GM19328 (cell line): ENCODE measurements at regions not wholly inside any gene's neighbourhood (a gene's known extent, or its start where the extent isn't known, plus 50 kb on each side); places are given as distances from the start of the nearest gene placed in this dataset.

ENCODE experiments used
- ATAC-seq: cut with Tn5 transposase; IDR thresholded peaks from one replicate; pipeline ENCODE4 v1.9.1; 2021; ENCODE audit warnings: mild to moderate bottlenecking, moderate library complexity; ENCODE audit not compliant: unreplicated experiment

DNA sequence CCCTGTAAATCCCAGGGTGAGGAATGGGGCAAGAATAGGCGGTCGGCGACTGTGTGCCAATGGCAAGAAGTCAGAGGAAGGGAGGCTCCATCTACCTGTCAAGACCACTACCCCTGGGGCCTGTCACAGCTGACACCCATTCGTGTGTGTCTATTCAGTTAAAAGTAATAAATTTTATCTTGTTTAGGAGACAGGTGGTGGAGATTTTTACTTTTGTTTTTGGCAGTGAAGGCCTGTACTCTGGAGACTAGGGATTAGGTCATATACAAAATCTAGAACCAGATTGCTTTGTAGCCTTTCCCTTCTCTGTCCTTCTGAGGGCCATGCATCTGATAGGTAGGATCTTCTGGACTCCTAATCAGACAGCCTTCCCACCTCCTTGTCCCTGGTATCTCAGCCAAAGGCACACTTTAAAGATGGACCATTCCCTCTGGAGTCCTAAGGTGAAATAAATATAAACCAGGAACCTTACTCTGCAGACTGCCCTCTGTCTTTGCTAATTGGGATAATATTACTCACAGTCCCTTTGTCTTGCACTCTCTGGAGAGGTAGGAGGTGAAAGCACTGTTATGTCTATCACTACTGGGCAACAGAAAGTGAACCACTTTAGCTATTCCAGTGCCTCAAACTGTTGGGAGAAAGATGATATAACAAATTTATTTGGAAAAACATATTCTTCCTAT is 213.2 kb upstream of the ACTBL2 start:
- ATAC-seq, result no peak

DNA sequence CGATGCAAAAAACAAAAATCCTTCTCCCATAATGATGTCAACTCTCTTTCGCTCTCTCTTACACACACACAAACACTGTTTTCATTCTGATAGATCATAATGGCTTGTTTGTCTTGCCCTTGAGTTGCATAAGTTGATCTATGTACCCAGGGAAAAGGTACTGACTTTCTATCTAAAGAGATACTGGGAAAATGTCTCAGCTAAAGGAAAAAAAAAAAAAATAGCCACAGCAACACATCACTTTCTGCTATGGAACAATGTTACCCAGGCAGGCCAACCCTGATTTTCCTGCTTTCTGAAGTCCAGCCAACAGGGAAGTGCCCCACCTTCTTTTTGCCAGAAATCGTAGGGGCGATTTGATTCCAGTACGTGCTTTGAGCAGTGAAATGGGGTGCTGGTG is 212.6 kb upstream of the ACTBL2 start:
- ATAC-seq, result no peak

GRCh38 chr5:57693488-57694305 is 211.1 kb upstream of the ACTBL2 start:
- no peak for ATAC-seq

DNA sequence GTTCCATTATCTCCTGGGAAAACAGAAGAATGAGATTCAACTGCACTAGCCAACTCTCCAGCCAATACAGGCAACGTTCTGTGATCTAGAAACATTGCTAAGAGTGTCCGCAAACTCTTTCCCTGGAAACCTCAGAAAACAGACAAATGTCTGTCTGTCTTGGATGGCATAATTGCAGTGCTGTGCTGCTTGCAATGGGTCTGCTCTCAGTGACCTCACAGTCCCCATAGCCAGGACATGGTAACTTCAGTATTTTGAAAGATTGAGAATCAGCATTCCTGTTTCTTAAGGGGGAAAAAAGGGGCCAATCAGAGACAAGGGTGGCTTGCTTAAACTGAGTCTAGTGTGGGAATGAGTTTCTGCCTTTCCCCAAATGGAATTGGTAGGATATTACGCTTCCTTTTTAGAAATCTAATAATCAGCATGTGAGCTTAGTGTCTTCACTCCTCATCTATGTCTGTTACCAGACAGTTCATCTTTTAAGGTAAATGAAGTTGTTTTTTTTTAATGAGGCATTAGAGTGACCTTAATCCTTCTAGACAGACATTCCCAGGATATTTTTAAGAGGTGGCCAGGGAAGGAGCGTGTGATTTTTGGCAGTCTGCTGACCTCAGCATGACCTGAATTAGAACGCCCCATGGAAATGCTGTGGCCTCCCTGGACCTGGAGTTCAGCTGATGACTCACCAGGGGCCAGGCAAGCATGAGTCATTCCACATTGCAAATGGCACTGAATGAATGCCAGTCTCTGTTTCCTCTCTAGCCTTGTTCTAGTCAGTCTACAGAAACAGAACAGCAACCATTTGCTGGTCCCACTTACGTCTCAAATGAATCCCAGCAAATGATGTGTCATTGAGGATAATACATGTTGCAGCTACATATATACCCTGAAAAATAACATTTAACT is 210.2 kb upstream of the ACTBL2 start:
- ATAC-seq, result no peak

DNA sequence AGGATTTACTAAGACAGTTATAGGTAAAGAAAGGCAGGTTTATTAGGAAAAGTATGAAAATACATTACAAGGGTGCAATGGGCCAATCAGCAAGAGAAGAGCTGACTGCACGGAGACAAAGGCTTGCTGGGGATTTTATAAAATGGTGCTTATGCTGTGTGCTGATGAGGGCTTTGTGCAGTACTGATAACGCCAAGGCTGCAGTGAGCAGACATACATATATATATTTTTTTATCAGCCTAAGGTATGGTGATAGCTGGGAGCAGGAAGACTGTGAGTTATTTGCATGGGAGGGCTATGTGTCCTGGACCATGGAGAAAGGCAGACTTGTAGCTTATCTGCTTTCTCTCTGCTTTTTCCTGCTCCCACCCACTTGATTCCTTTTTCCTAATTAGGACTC is 208.1 kb upstream of the ACTBL2 start:
- ATAC-seq, result no peak

- no peak for ATAC-seq
Measured at GRCh38 chr5:57687596-57687995, 205.0 kb upstream of the ACTBL2 start.

DNA sequence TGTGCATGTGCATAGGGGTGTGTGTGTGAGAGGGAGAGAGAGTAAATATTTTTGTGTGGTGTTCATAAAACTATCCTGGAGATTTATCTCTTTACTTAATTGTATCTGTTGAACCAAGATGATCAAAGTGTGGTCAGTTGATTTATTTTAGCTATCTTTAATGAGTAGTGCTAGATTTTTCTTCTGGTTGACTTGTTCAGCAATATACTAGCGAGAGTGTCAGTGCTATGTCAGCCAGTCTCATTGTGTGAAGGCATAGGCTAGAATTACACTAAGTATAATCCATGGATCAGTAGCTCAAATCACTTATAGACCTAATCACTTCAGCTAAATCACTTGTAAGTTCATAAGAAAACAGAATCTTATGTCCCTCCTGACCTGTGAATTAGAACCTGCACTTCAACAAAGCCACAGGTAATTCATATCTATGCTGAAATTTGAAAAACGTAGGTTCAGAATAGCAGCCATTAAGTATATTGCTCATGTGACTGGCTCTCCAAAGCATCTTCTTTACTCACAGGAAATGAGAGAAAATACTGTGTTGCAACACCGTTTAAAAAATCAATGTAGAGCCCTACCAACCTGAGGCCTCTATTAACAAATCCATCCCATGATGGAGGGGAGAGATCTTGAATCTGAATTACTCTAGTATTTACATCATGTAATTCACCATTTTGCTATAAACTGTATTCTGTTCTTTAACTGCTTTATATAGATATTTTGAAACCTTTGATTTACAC is 203.1 kb upstream of the ACTBL2 start:
- ATAC-seq, result no peak

DNA sequence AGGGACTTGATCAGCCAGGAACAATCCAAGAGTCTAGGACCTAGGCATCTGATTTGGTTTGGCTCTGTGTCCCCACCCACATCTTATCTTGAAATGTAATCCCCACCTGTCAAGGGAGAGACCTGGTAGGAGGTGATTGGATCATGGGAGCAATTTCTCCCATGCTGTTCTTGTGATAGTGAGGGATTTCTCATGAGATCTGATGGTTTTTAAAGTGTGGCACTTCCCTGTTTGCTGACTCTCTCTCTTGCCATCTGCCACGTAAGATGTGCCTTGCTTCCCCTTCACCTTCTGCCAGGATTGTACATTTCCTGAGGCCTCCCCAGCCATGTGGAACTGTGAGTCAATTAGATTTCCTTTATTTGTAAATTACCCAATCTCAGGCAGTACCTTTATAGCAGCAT is 201.7 kb upstream of the ACTBL2 start:
- ATAC-seq, result no peak

DNA sequence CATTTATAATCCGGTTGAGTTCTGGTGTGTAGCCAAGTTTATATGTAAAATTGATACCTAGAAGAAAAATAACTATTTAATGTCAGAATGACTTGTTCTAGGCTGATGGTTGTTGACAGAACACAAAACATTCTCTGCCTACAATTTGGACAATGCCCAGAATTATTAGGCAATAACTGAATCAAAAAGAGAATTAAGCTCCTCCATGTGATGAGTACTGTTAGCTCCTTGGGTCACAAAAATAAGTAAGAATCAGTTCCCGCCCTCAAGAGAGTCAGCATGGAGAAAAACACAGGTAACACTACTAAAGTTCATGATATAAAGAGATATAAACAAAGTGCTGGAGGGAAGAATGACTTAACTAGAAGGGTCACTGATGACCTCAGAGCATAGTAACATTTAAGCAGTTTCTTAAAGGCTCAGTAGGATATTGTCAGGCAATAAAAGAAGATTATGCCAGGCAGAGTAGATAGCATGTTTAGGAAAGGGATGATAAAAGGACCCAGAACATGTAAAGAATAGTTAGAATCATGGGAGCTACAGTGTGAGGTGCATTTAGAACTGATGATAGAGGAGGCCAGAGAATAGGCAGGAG is 200.5 kb upstream of the ACTBL2 start:
- no peak for ATAC-seq

- ATAC-seq, result no peak
Measured at GRCh38 chr5:57681942-57682341, 199.3 kb upstream of the ACTBL2 start.

- ATAC-seq, result no peak
Measured at GRCh38 chr5:57680686-57681085, 198.1 kb upstream of the ACTBL2 start.

DNA sequence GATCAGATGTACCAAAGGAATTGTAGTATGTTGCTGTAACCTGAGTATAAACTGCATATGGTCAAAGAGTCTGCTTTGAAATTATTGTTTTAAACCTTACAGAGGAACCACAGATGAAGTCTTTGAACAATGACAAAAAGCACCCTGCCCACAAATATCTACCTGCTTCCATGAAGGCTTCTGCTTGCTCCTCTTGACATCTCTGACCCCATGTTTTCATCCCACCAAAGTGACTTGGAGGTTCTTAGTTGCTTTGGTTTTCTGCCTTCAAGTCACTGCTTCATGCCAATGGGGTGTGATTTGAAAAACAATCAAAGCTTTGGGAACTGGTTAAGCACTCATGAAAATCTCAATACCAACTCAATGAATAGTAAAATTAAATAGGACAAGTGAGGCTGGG is 194.6 kb upstream of the ACTBL2 start:
- ATAC-seq, result no peak

DNA sequence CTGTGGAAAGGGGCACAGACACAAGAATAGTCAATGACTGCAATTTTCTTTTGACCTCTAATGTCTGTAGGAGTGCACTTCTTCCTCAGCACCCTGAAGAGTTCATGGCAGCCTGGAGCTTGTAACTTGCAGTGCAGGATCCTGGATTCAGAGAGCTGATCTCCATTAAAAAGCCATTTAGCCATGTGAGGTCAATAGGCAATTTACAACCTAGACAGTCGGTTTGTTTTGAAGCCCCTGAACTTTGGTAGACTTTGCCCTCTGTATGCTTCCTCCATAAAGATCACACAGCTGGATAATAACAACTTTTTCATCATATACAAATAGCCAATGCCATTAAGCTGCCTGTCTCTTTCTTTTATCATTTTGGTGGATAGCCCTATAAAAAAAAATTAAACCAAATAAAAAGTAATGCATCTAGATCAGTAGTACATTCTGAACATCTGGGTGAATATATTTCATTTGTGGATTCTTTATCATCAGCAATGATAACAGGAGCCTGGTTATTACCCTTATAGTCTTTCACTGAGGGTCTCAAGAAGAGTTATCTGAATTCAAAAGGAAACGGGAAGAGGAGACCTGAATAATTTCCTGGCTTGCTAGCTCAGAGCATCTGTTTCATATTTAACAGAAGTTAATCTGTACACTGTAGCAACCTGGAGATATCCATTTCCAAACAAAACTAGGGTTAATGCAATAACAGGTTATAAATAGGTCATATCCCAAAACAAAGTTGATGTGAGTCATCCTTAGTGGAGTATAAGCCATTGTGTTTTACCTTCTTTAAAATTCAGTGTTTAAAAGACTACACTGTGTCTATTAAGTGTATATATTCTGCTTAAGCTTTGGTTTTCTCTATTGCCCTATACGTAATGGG is 193.8 kb upstream of the ACTBL2 start:
- ATAC-seq, result no peak

GRCh38 chr5:57675236-57675635 is 192.6 kb upstream of the ACTBL2 start:
- no peak for ATAC-seq

- no peak for ATAC-seq
Measured at GRCh38 chr5:57671371-57671770, 188.8 kb upstream of the ACTBL2 start.

GRCh38 chr5:57666582-57666981 is 184.0 kb upstream of the ACTBL2 start:
- ATAC-seq, result no peak

DNA sequence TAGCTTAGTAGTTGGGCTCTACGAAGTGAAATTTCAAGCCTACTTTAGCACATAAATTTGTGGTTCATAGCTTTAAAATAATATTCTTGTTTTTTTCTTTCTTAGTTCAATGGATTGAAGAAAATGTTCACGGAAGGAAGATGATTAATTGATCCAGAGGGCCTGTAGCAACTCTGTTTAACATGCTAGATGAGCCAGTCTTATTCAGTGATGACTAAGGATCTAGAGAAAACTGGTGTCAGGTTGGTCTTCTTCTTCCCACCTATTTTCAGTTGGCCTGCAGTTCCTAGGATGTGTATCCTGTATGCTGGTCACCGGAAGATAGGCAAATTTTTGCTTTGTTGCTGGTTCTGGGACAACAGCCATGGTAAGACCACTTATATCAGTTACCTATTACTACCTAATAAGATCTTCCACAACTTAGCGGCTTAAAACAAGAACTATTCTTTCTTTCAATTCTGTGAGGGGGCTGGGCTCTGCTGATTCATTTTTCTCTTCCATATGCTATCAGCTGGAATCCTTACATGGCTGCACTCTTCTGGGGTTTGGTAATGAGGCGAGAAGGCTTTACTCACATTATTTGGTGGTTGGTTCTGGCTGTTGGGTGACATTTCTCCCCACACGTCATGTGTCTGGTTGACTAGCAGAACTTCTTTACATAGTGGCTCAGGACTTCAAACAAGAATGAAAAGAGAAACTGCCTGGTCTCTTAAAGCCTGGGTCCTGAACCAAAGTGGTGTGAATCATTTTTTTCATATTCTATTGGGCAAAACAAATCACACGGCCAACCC is 182.7 kb upstream of the ACTBL2 start:
- no peak for ATAC-seq

DNA sequence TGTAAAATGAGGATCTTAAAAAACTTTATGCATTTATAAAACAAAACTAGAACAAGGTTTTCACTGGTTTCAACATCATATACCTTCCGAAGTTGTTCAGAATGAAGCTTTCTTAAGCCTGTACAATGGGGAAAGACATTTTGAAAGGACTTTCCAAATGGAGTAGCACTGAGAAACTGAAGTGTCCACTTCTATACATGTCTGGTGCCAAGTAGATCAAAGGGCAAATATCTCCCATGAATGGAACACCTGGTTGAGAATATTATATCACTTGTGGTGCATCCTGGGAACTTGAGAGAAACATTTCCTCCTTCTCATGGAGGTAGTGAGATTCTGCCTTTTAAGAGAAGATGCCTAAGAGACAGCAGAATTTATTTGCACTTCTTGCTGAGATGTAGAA is 182.1 kb upstream of the ACTBL2 start:
- no peak for ATAC-seq

DNA sequence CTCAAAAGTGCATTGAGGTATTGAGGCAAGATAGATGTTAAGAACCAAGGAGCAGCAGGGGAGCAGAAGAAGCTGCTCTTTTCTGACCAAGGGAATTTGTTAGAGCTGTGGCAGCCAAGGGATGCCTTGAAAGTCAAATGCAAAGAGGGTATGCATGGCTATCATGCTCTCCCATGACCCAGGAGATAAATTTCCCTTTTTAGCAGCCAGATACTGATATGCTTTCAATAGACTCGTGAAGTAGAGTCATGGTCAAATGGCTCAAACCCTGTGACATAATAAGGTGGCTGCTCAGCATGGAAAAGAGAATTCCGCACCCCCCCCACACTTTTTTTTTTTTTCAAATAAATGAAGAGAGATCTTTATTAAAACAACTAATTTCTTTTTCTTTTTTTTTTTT is 180.9 kb upstream of the ACTBL2 start:
- no peak for ATAC-seq
